ENCODE measurements at regions not wholly inside any gene's neighbourhood (a gene's known extent, or its start where the extent isn't known, plus 50 kb on each side); places are given as distances from the start of the nearest gene placed in this dataset.
A peak's percentile ranks its signal among the peaks of the same experiment; 100 is the strongest.

- no peak for TF ChIP-seq MAX (IDR thresholded peaks at IDR 0.05)
- no peak for TF ChIP-seq USF1 (IDR thresholded peaks at IDR 0.05)
- TF ChIP-seq CEBPB (IDR thresholded peaks at IDR 0.05), result no peak
- no peak for TF ChIP-seq TAF1 (IDR thresholded peaks at IDR 0.05; ENCODE audit: low read depth)
- TF ChIP-seq FOXM1 (IDR thresholded peaks at IDR 0.05; ENCODE audit: borderline replicate concordance, low read depth), result no peak
Measured at GRCh38 chr11:119488256-119488995, 65.5 kb upstream of the THY1 start.

- TF ChIP-seq CREB1 (IDR thresholded peaks at IDR 0.05; ENCODE audit: low read depth), result no peak
- TF ChIP-seq TEAD4 (IDR thresholded peaks at IDR 0.05), result no peak
- TF ChIP-seq FOXM1 (IDR thresholded peaks at IDR 0.05; ENCODE audit: borderline replicate concordance, low read depth), result no peak
- TF ChIP-seq EGR1 (IDR thresholded peaks at IDR 0.05), result no peak
- TF ChIP-seq REST (IDR thresholded peaks at IDR 0.05; ENCODE audit: low read depth), result peak; percentile 61
Measured at GRCh38 chr11:119486691-119487259, 63.8 kb upstream of the THY1 start.

- TF ChIP-seq CEBPB (IDR thresholded peaks at IDR 0.05), result no peak
- no peak for TF ChIP-seq TAF1 (IDR thresholded peaks at IDR 0.05; ENCODE audit: low read depth)
- TF ChIP-seq NFIC (IDR thresholded peaks at IDR 0.05), result no peak
- no peak for TF ChIP-seq EP300 (IDR thresholded peaks at IDR 0.05; ENCODE audit: borderline replicate concordance)
Measured at GRCh38 chr11:119486016-119486415, 63.0 kb upstream of the THY1 start.

- TF ChIP-seq TEAD4 (IDR thresholded peaks at IDR 0.05) (no peak), EGR1 (IDR thresholded peaks at IDR 0.05) (no peak), NFIC (IDR thresholded peaks at IDR 0.05) (no peak), FOXM1 (IDR thresholded peaks at IDR 0.05; ENCODE audit: borderline replicate concordance, low read depth) (no peak), ZBTB7A (IDR thresholded peaks at IDR 0.05; ENCODE audit: low read depth) (no peak)
Measured at GRCh38 chr11:119484741-119485605, 62.0 kb upstream of the THY1 start.

GRCh38 chr11:119483881-119484371, 61.0 kb upstream of the THY1 start:
- TF ChIP-seq FOXM1 (IDR thresholded peaks at IDR 0.05; ENCODE audit: borderline replicate concordance, low read depth) (no peak), MAX (IDR thresholded peaks at IDR 0.05) (no peak), TAF1 (IDR thresholded peaks at IDR 0.05; ENCODE audit: low read depth) (no peak), EGR1 (IDR thresholded peaks at IDR 0.05) (no peak)

GRCh38 chr11:119483341-119483880, 60.4 kb upstream of the THY1 start:
- TF ChIP-seq YY1 (IDR thresholded peaks at IDR 0.05; ENCODE audit: low read depth), result no peak
- no peak for TF ChIP-seq REST (IDR thresholded peaks at IDR 0.05; ENCODE audit: low read depth)
- no peak for TF ChIP-seq CEBPB (IDR thresholded peaks at IDR 0.05)
- no peak for TF ChIP-seq CREB1 (IDR thresholded peaks at IDR 0.05; ENCODE audit: low read depth)
- no peak for TF ChIP-seq NFIC (IDR thresholded peaks at IDR 0.05)
- no peak for TF ChIP-seq EGR1 (IDR thresholded peaks at IDR 0.05)
- no peak for TF ChIP-seq TCF12 (IDR thresholded peaks at IDR 0.05; ENCODE audit: low read depth)
- no peak for TF ChIP-seq RAD21 (IDR thresholded peaks at IDR 0.05; ENCODE audit: low read depth)
- no peak for TF ChIP-seq MAX (IDR thresholded peaks at IDR 0.05)
- no peak for TF ChIP-seq EP300 (IDR thresholded peaks at IDR 0.05; ENCODE audit: borderline replicate concordance)
- TF ChIP-seq TAF1 (IDR thresholded peaks at IDR 0.05; ENCODE audit: low read depth), result no peak
- TF ChIP-seq FOXM1 (IDR thresholded peaks at IDR 0.05; ENCODE audit: borderline replicate concordance, low read depth), result no peak

Data from Ishikawa (cell line).